Testis (tissue), 2 donors: ENCODE measurements at regions not wholly inside any gene's neighbourhood (a gene's known extent, or its start where the extent isn't known, plus 50 kb on each side); places are given as distances from the start of the nearest gene placed in this dataset.

ENCODE experiments used
- POLR2A ChIP-seq: fragments of 450-650 bp; IDR thresholded peaks from one replicate; pipeline ENCODE4 v1.6.1; 2017; ENCODE audit warnings: antibody characterized with exemption, mild to moderate bottlenecking, moderate library complexity
- TF ChIP-seq, protein P1 (sequence below), 3 experiments: fragments of 450-650 bp in 2 of 3; fragments of 200-600 bp in 1 of 3; sonication (generic) in 1 of 3; IDR thresholded peaks; one replicate each; pipeline ENCODE4 v1.5.1; 2016 to 2019; ENCODE audit warnings: antibody characterized with exemption in 3 of 3, mild to moderate bottlenecking in 2 of 3, moderate library complexity in 1 of 3

- TF ChIP-seq, protein P1, sequence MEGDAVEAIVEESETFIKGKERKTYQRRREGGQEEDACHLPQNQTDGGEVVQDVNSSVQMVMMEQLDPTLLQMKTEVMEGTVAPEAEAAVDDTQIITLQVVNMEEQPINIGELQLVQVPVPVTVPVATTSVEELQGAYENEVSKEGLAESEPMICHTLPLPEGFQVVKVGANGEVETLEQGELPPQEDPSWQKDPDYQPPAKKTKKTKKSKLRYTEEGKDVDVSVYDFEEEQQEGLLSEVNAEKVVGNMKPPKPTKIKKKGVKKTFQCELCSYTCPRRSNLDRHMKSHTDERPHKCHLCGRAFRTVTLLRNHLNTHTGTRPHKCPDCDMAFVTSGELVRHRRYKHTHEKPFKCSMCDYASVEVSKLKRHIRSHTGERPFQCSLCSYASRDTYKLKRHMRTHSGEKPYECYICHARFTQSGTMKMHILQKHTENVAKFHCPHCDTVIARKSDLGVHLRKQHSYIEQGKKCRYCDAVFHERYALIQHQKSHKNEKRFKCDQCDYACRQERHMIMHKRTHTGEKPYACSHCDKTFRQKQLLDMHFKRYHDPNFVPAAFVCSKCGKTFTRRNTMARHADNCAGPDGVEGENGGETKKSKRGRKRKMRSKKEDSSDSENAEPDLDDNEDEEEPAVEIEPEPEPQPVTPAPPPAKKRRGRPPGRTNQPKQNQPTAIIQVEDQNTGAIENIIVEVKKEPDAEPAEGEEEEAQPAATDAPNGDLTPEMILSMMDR (IDR thresholded peaks at IDR 0.05) = no peak
- TF ChIP-seq POLR2A = no peak
Measured at GRCh38 chr6:63114610-63115211, 96.6 kb upstream of the FKBP1C start.
